T-cell (primary cell): ENCODE measurements at regions not wholly inside any gene's neighbourhood (a gene's known extent, or its start where the extent isn't known, plus 50 kb on each side); places are given as distances from the start of the nearest gene placed in this dataset.

Experiments used
- ATAC-seq, 4 experiments: fragments of 200-7000 bp in 3 of 4; fragments of 150-1000 bp in 1 of 4; cut with Tn5 transposase; replicated peaks in 1 of 4; 1 replicate in 3 of 4; 2 replicates in 1 of 4; pipeline ENCODE4 v1.10.0; 2021; ENCODE audit warnings: moderate library complexity in 3 of 4, mild to moderate bottlenecking in 2 of 4, moderate number of reproducible peaks in 1 of 4
- CTCF ChIA-PET, 2 donors: fragments of 300-600 bp; sonication (Branson Sonifier 250); formaldehyde crosslinking; loops; one replicate each; lab custom pipeline; 2022; ENCODE audit warnings: antibody characterized with exemption in 2 of 2; lab: Charles Lee
- POLR2A ChIA-PET, 2 donors: fragments of 300-600 bp; sonication (Branson Sonifier 250); formaldehyde crosslinking; loops; one replicate each; lab custom pipeline; 2022; ENCODE audit warnings: antibody characterized with exemption in 2 of 2; lab: Charles Lee
- DNase-seq, 35 experiments: peaks; one replicate each; pipeline versions ENCODE4 v3.0.0 to v3.0.0-alpha.2; 2013 to 2023
- H3K27ac ChIP-seq: one replicate; pipeline ENCODE4 v1.5.1; 2013; ENCODE audit warnings: low read length
- H3K27me3 ChIP-seq, 2 experiments: replicated peaks in 1 of 2; 1 replicate in 1 of 2; 2 replicates in 1 of 2; pipeline versions ENCODE4 v1.6.1 to v1.7.0; 2013; ENCODE audit warnings: low read length in 1 of 2, mixed read lengths in 1 of 2; ENCODE audit not compliant: control insufficient read depth in 2 of 2, insufficient read depth in 2 of 2; ENCODE audit errors: extremely low read depth in 1 of 2
- H3K36me3 ChIP-seq, 2 donors: 1 replicate in 1 of 2; 2 replicates in 1 of 2; pipeline versions ENCODE4 v1.6.1 to v1.7.0; 2013; ENCODE audit warnings: low read length in 1 of 2; ENCODE audit not compliant: control insufficient read depth in 2 of 2, insufficient read depth in 1 of 2; ENCODE audit errors: extremely low read depth in 1 of 2
- H3K4me1 ChIP-seq, 2 experiments: 1 replicate in 1 of 2; 2 replicates in 1 of 2; pipeline versions ENCODE4 v1.6.1 to v1.7.0; 2013; ENCODE audit warnings: low read length in 2 of 2, mixed read lengths in 1 of 2; ENCODE audit not compliant: insufficient read depth in 2 of 2, control insufficient read depth in 1 of 2; ENCODE audit errors: extremely low read depth in 1 of 2
- H3K4me3 ChIP-seq, 2 donors: 1 replicate in 1 of 2; 2 replicates in 1 of 2; pipeline versions ENCODE4 v1.5.1 to v1.7.0; 2013; ENCODE audit warnings: mild to moderate bottlenecking in 2 of 2, low read length in 1 of 2, moderate library complexity in 1 of 2; ENCODE audit not compliant: control insufficient read depth in 1 of 2; ENCODE audit errors: extremely low read depth in 1 of 2
- H3K9me3 ChIP-seq: 2 replicates; pipeline ENCODE4 v1.7.0; 2013
- H3K27ac Mint-ChIP-seq, 2 donors: one replicate each; pipeline ENCODE4 v1.8.0; 2020 to 2021; ENCODE audit warnings: mild to moderate bottlenecking in 2 of 2, mixed read lengths in 2 of 2
- H3K27me3 Mint-ChIP-seq, 2 donors: one replicate each; pipeline ENCODE4 v1.8.0; 2021 to 2022; ENCODE audit warnings: mixed read lengths in 2 of 2
- H3K36me3 Mint-ChIP-seq: one replicate; pipeline ENCODE4 v1.8.0; 2021; ENCODE audit warnings: mixed read lengths
- H3K4me1 Mint-ChIP-seq, 3 donors: one replicate each; pipeline ENCODE4 v1.8.0; 2020 to 2022; ENCODE audit warnings: mixed read lengths in 3 of 3, mild to moderate bottlenecking in 1 of 3
- H3K4me3 Mint-ChIP-seq, 3 donors: one replicate each; pipeline ENCODE4 v1.8.0; 2020 to 2022; ENCODE audit warnings: mild to moderate bottlenecking in 3 of 3, mixed read lengths in 3 of 3, moderate library complexity in 3 of 3
- H3K9me3 Mint-ChIP-seq, 3 donors: one replicate each; pipeline ENCODE4 v1.8.0; 2020 to 2022; ENCODE audit warnings: mixed read lengths in 3 of 3
- WGBS: methylation state at CpG from one replicate; pipeline ENCODE4 v1.1.5; 2013; ENCODE audit warnings: missing lambda C conversion rate; ENCODE audit not compliant: insufficient coverage; 5-methylcytosine and 5-hydroxymethylcytosine counted together

- Histone ChIP-seq H3K4me3 (peak overlapping the region in 1 of 2 donors; percentile 16), H3K36me3 (no peaks in the 10 kb centered on the region), H3K4me1 (peaks cover 7 to 13% of the 10 kb centered on the region in 2 experiments), H3K27ac (peak overlapping the region; percentile 40), H3K27me3 (no peaks in the 10 kb centered on the region), H3K9me3 (peaks cover 4% of the 10 kb centered on the region)
- no CpG with 5 or more reads among the region's 6 CpGs for WGBS
- peaks cover 0 to 9% (median 4%) of the 10 kb centered on the region in 3 donors for H3K9me3 Mint-ChIP-seq
- H3K36me3 Mint-ChIP-seq = peaks cover 9% of the 10 kb centered on the region
- peak; percentile 24 to 53 (median 36) for ATAC-seq
- peaks cover 37 to 44% (median 38%) of the 10 kb centered on the region in 3 donors for H3K4me1 Mint-ChIP-seq
- H3K27me3 Mint-ChIP-seq = no peaks in the 10 kb centered on the region
- ChIA-PET CTCF (interaction anchor here (0.6 to 2.0 kb wide), 9 partner anchors 9 to 141 kb away, joined by 3 to 7 read pairs (median 3); no protein-coding TSS in a partner anchor), POLR2A (interaction anchor here (0.8 kb wide), 2 partner anchors 16 to 38 kb away, joined by 3 read pairs; no protein-coding TSS in a partner anchor)
- H3K27ac Mint-ChIP-seq = peak overlapping the region; percentile 91 to 92
- no peak for DNase-seq
- H3K4me3 Mint-ChIP-seq = peak overlapping the region; percentile 64 to 74 (median 68)
Measured at GRCh38 chr7:50227726-50228125, 76.8 kb upstream of the IKZF1 start.

- Mint-ChIP-seq H3K36me3 (peaks cover 12% of the 10 kb centered on the region), H3K27me3 (no peaks in the 10 kb centered on the region), H3K4me1 (peaks cover 37 to 44% (median 38%) of the 10 kb centered on the region in 3 donors), H3K27ac (peak overlapping the region; percentile 91 to 92), H3K9me3 (peaks cover 0 to 16% (median 7%) of the 10 kb centered on the region in 3 donors), H3K4me3 (peak overlapping the region; percentile 55 to 74 (median 70))
- DNase-seq (no peak), ATAC-seq (peak; percentile 40 to 56 (median 50))
- 48% methylated on average over 3 of the region's 3 CpGs for WGBS
- ChIA-PET CTCF (interaction anchor here in 1 of 2 donors (1.0 to 2.0 kb wide), 5 partner anchors 15 to 142 kb away, joined by 3 to 7 read pairs (median 4); no protein-coding TSS in a partner anchor), POLR2A (interaction anchor here (0.6 to 0.8 kb wide), 2 partner anchors 73 to 87 kb away, joined by 3 read pairs; no protein-coding TSS in a partner anchor)
- Histone ChIP-seq H3K4me1 (peaks cover 7 to 13% of the 10 kb centered on the region in 2 experiments), H3K27ac (peak overlapping the region; percentile 40), H3K27me3 (no peaks in the 10 kb centered on the region), H3K4me3 (peak overlapping the region in 1 of 2 donors; percentile 4), H3K36me3 (no peaks in the 10 kb centered on the region), H3K9me3 (peaks cover 4% of the 10 kb centered on the region)
Measured at GRCh38 chr7:50226669-50227068, 77.8 kb upstream of the IKZF1 start.

- POLR2A ChIA-PET = interaction anchor here (0.6 to 0.8 kb wide), 3 partner anchors 41 to 87 kb away, joined by 3 read pairs; no protein-coding TSS in a partner anchor
- ATAC-seq = no peak
- H3K27ac ChIP-seq = peak overlapping the region; percentile 40
Measured at GRCh38 chr7:50226145-50226544, 78.4 kb upstream of the IKZF1 start.

GRCh38 chr7:50221433-50221832 is 83.1 kb upstream of the IKZF1 start:
- DNase-seq (no peak), ATAC-seq (no peak)
- Mint-ChIP-seq H3K4me3 (no peak overlapping the region), H3K36me3 (peaks cover 16% of the 10 kb centered on the region), H3K27me3 (no peaks in the 10 kb centered on the region), H3K27ac (no peak overlapping the region), H3K9me3 (peaks cover 4 to 19% (median 9%) of the 10 kb centered on the region in 3 donors), H3K4me1 (peaks cover 32 to 44% (median 35%) of the 10 kb centered on the region in 3 donors)
- no peaks in the 10 kb centered on the region for H3K27me3 ChIP-seq
- no peaks in the 10 kb centered on the region for H3K9me3 ChIP-seq
- no peaks in the 10 kb centered on the region for H3K36me3 ChIP-seq
- H3K4me3 ChIP-seq = no peak overlapping the region
- POLR2A ChIA-PET = interaction anchor here in 1 of 2 donors (0.6 kb wide), 1 partner anchor 219 kb away, joined by 4 read pairs; no protein-coding TSS in a partner anchor
- CTCF ChIA-PET = interaction anchor here (0.6 to 1.6 kb wide), 2 partner anchors 21 to 53 kb away, joined by 3 read pairs; no protein-coding TSS in a partner anchor
- peaks cover 8 to 17% of the 10 kb centered on the region in 2 experiments for H3K4me1 ChIP-seq
- H3K27ac ChIP-seq = no peak overlapping the region

More at GRCh38 chr7:50226145-50226544, 78.4 kb upstream of the IKZF1 start:
- DNase-seq = no peak
- CTCF ChIA-PET = interaction anchor here in 1 of 2 donors (1.3 to 1.5 kb wide), 2 partner anchors 19 to 140 kb away, joined by 4 read pairs; no protein-coding TSS in a partner anchor
- WGBS = no CpG with 5 or more reads among the region's 3 CpGs
- Histone ChIP-seq H3K4me3 (no peak overlapping the region), H3K36me3 (no peaks in the 10 kb centered on the region), H3K9me3 (peaks cover 4% of the 10 kb centered on the region), H3K4me1 (peaks cover 7 to 13% of the 10 kb centered on the region in 2 experiments), H3K27me3 (no peaks in the 10 kb centered on the region)
- Mint-ChIP-seq H3K27me3 (no peaks in the 10 kb centered on the region), H3K4me3 (peak overlapping the region; percentile 55 to 74 (median 70)), H3K27ac (peak overlapping the region; percentile 91 to 92), H3K36me3 (peaks cover 17% of the 10 kb centered on the region), H3K9me3 (peaks cover under 1 to 21% (median 8%) of the 10 kb centered on the region in 3 donors), H3K4me1 (peaks cover 37 to 44% (median 38%) of the 10 kb centered on the region in 3 donors)

GRCh38 chr7:50221028-50221427 is 83.5 kb upstream of the IKZF1 start:
- no peak overlapping the region for H3K4me3 Mint-ChIP-seq
- H3K4me1 Mint-ChIP-seq = peaks cover 32 to 44% (median 35%) of the 10 kb centered on the region in 3 donors
- peaks cover 16% of the 10 kb centered on the region for H3K36me3 Mint-ChIP-seq
- DNase-seq = no peak
- no peaks in the 10 kb centered on the region for H3K36me3 ChIP-seq
- H3K4me3 ChIP-seq = no peak overlapping the region
- H3K4me1 ChIP-seq = peaks cover 12 to 21% of the 10 kb centered on the region in 2 experiments
- ChIA-PET POLR2A (interaction anchor here in 1 of 2 donors (0.6 kb wide), 1 partner anchor 219 kb away, joined by 4 read pairs; no protein-coding TSS in a partner anchor), CTCF (interaction anchor here (0.6 to 1.6 kb wide), 2 partner anchors 21 to 54 kb away, joined by 3 read pairs; no protein-coding TSS in a partner anchor)
- 100% methylated on average over 2 of the region's 3 CpGs for WGBS
- H3K9me3 Mint-ChIP-seq = peaks cover 4 to 19% (median 9%) of the 10 kb centered on the region in 3 donors
- H3K27me3 ChIP-seq = no peaks in the 10 kb centered on the region
- H3K27ac ChIP-seq = no peak overlapping the region
- H3K27ac Mint-ChIP-seq = no peak overlapping the region
- H3K9me3 ChIP-seq = no peaks in the 10 kb centered on the region
- ATAC-seq = no peak
- H3K27me3 Mint-ChIP-seq = no peaks in the 10 kb centered on the region

- 100% methylated on average over 2 of the region's 2 CpGs for WGBS
- H3K27me3 ChIP-seq = no peaks in the 10 kb centered on the region
- H3K36me3 ChIP-seq = no peaks in the 10 kb centered on the region
- Mint-ChIP-seq H3K36me3 (peaks cover 16% of the 10 kb centered on the region), H3K4me3 (no peak overlapping the region), H3K27me3 (no peaks in the 10 kb centered on the region), H3K9me3 (peaks cover 4 to 19% (median 9%) of the 10 kb centered on the region in 3 donors), H3K27ac (peak overlapping the region in 1 of 2 donors; percentile 9), H3K4me1 (peaks cover 33 to 44% (median 36%) of the 10 kb centered on the region in 3 donors)
- ChIA-PET CTCF (no interaction called here), POLR2A (no interaction called here)
- no peak for DNase-seq
- no peak overlapping the region for H3K27ac ChIP-seq
- H3K4me3 ChIP-seq = no peak overlapping the region
- H3K9me3 ChIP-seq = no peaks in the 10 kb centered on the region
- H3K4me1 ChIP-seq = peaks cover 12 to 29% of the 10 kb centered on the region in 2 experiments
- ATAC-seq = no peak
Measured at GRCh38 chr7:50220273-50220672, 84.2 kb upstream of the IKZF1 start.
